ENCODE measurements at regions not wholly inside any gene's neighbourhood (a gene's known extent, or its start where the extent isn't known, plus 50 kb on each side); places are given as distances from the start of the nearest gene placed in this dataset.

- H3K4me1 ChIP-seq, result peaks cover 0 to 3% (median 0%) of the 10 kb centered on the region in 3 donors
- no peak for DNase-seq
- TF ChIP-seq CTCF (IDR thresholded peaks at IDR 0.05) (no peak), POLR2A (IDR thresholded peaks at IDR 0.05) (no peak)
- H3K27ac ChIP-seq, result no peak overlapping the region
- intact Hi-C loops (cut with DNase I), result no loop called here
- no peaks in the 10 kb centered on the region for H3K27me3 ChIP-seq
- H3K9me3 ChIP-seq, result no peaks in the 10 kb centered on the region
- no peaks in the 10 kb centered on the region for H3K36me3 ChIP-seq
- no peak overlapping the region for H3K4me3 ChIP-seq
- 70 to 86% methylated on average over 6 of the region's 6 CpGs for WGBS, 2 donors
Observed at GRCh38 chr13:48906200-48906599, 69.5 kb upstream of the FNDC3A start.

DNA sequence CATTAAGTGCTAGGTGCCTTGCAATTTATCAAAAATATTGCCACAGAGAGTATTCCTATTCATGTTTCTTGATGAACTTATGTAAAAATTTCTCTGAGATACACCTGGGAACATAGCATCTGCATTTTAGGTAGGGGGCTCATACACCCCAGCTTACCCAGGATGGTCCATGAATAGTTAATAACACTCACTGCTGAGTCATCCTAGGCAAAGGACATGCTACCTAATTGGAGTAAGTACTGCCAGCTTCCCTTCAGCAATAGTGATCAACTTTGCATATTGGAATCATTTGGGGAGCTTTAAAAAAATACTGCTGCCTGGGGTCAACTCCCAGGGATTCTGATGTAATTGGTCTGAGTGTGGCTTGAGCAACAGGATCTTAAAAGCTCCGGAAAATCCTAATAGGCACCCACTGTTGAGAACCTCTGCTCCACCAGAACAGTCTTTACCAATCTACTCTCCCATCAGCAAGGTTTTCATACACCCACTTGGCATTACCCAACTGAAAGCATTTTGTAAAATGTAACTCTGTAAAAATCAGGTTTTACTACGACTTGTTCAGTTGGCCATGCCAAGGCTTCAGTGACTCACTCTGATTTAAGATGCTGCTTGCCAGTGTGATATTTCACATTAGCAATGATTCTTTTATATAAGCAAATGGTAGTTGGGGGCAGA is 67.2 kb upstream of the FNDC3A start:
- no peak overlapping the region for H3K4me3 ChIP-seq
- intact Hi-C loops (cut with DNase I), result no loop called here
- H3K27ac ChIP-seq, result no peak overlapping the region
- peaks cover 0 to 3% (median 0%) of the 10 kb centered on the region in 3 donors for H3K4me1 ChIP-seq
- no peaks in the 10 kb centered on the region for H3K27me3 ChIP-seq
- H3K9me3 ChIP-seq, result no peaks in the 10 kb centered on the region
- H3K36me3 ChIP-seq, result no peaks in the 10 kb centered on the region
- no peak for DNase-seq
- TF ChIP-seq POLR2A (IDR thresholded peaks at IDR 0.05) (no peak), CTCF (IDR thresholded peaks at IDR 0.05) (no peak)
- WGBS, 2 donors, result 46 to 48% methylated on average over 2 of the region's 2 CpGs

- 46 to 58% methylated on average over 2 of the region's 2 CpGs for WGBS, 2 donors
- intact Hi-C loops (cut with DNase I), result no loop called here
- Histone ChIP-seq H3K4me3 (no peak overlapping the region), H3K9me3 (no peaks in the 10 kb centered on the region), H3K27me3 (no peaks in the 10 kb centered on the region), H3K4me1 (peaks cover 0 to 3% (median 0%) of the 10 kb centered on the region in 3 donors), H3K36me3 (no peaks in the 10 kb centered on the region), H3K27ac (no peak overlapping the region)
- TF ChIP-seq POLR2A (IDR thresholded peaks at IDR 0.05) (no peak), CTCF (IDR thresholded peaks at IDR 0.05) (no peak)
- DNase-seq, result no peak
Observed at GRCh38 chr13:48909056-48909389, 66.7 kb upstream of the FNDC3A start.

- H3K36me3 ChIP-seq, result no peaks in the 10 kb centered on the region
- H3K9me3 ChIP-seq, result no peaks in the 10 kb centered on the region
- H3K4me1 ChIP-seq, result peaks cover 0 to 3% (median 0%) of the 10 kb centered on the region in 3 donors
- H3K27ac ChIP-seq, result no peak overlapping the region
- no peak for TF ChIP-seq POLR2A (IDR thresholded peaks at IDR 0.05)
- no peak for TF ChIP-seq CTCF (IDR thresholded peaks at IDR 0.05)
- no peak for DNase-seq
- intact Hi-C loops (cut with DNase I), result no loop called here
- no peaks in the 10 kb centered on the region for H3K27me3 ChIP-seq
- 36 to 75% methylated on average over 1 to 2 of the region's 2 CpGs for WGBS, 2 donors
- H3K4me3 ChIP-seq, result no peak overlapping the region
Observed at GRCh38 chr13:48910686-48911085, 65.0 kb upstream of the FNDC3A start.

DNA sequence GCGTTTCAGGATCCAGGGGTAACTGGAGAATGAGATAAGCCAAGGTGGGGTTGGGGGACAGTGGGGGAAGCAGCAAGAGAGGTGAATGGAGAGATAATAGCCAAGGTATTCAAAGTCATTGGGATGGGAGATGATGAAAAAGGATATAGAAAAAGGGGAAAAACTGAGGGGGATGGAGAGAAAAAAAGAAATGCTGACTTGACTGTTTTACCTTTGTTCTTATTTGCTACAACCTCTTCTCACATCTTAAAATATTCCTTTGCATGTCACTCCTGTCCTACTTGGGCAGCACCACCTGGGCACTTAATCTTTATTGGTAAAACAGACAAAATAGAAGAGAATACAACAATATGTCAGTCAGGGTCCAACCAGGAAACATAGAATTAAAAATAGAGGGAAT is 56.0 kb upstream of the FNDC3A start:
- no peak for DNase-seq
- Histone ChIP-seq H3K4me1 (no peaks in the 10 kb centered on the region), H3K9me3 (no peaks in the 10 kb centered on the region), H3K27ac (no peak overlapping the region), H3K4me3 (no peak overlapping the region), H3K27me3 (no peaks in the 10 kb centered on the region), H3K36me3 (no peaks in the 10 kb centered on the region)
- WGBS, 2 donors, result 38 to 71% methylated on average over 1 of the region's 1 CpG
- intact Hi-C loops (cut with DNase I), result no loop called here
- TF ChIP-seq POLR2A (IDR thresholded peaks at IDR 0.05) (no peak), CTCF (IDR thresholded peaks at IDR 0.05) (no peak)
